HEK293 (cell line): ENCODE measurements at regions not wholly inside any gene's neighbourhood (a gene's known extent, or its start where the extent isn't known, plus 50 kb on each side); places are given as distances from the start of the nearest gene placed in this dataset.

Experiments
- CTCF ChIA-PET: fragments of 350-600 bp; formaldehyde crosslinking; extraction: SDS; loops from one replicate; lab custom pipeline; 2021; ENCODE audit warnings: antibody characterized with exemption; lab: Yijun Ruan, JAX
- POLR2A ChIA-PET: fragments of 300-600 bp; formaldehyde crosslinking; extraction: SDS; loops from one replicate; lab custom pipeline; 2020; ENCODE audit warnings: antibody characterized with exemption, inconsistent platforms; lab: Yijun Ruan, JAX
- H3K27ac ChIP-seq: fragments of 200-500 bp; sonication (Bioruptor generic); 2 replicates; pipeline ENCODE4 v1.5.1; 2014; ENCODE audit warnings: low read depth, low read length, control low read depth, inconsistent platforms; ENCODE audit errors: extremely low read depth
- H3K36me3 ChIP-seq, 2 experiments: fragments of 200-500 bp in 1 of 2; sonication (Bioruptor generic) in 1 of 2; 1 replicate in 1 of 2; 2 replicates in 1 of 2; pipeline ENCODE4 v1.5.1; 2014 to 2017; ENCODE audit warnings: inconsistent platforms in 2 of 2, low read length in 2 of 2; ENCODE audit not compliant: control insufficient read depth in 2 of 2, insufficient read depth in 1 of 2
- H3K4me1 ChIP-seq: fragments of 200-500 bp; sonication (Bioruptor generic); 2 replicates; pipeline ENCODE4 v1.5.1; 2014; ENCODE audit warnings: mild to moderate bottlenecking, low read length, inconsistent platforms; ENCODE audit not compliant: control insufficient read depth, insufficient read depth
- H3K4me3 ChIP-seq: 2 replicates; pipeline ENCODE4 v1.5.1; 2011; ENCODE audit warnings: low read depth, mild to moderate bottlenecking, control low read depth, low read length, moderate library complexity
- H3K9me3 ChIP-seq: fragments of 200-500 bp; sonication (Bioruptor generic); 2 replicates; pipeline ENCODE4 v1.5.1; 2014; ENCODE audit warnings: low read depth, low read length, inconsistent platforms; ENCODE audit not compliant: control insufficient read depth, insufficient read depth
- EGR2 ChIP-seq: fragments of 450-650 bp; formaldehyde crosslinking; IDR thresholded peaks from 2 replicates; pipeline ENCODE4 v1.5.1; 2016; ENCODE audit warnings: low read depth, missing biosample characterization, missing genetic modification characterization
- KLF1 ChIP-seq: fragments of 450-650 bp; formaldehyde crosslinking; IDR thresholded peaks from 2 replicates; pipeline ENCODE4 v1.5.1; 2016; ENCODE audit warnings: missing biosample characterization, missing genetic modification characterization
- KLF16 ChIP-seq: fragments of 450-650 bp; formaldehyde crosslinking; IDR thresholded peaks from 2 replicates; pipeline ENCODE4 v1.5.1; 2017; ENCODE audit warnings: missing biosample characterization, missing genetic modification characterization
- MYNN ChIP-seq: fragments of 450-650 bp; formaldehyde crosslinking; IDR thresholded peaks from 2 replicates; pipeline ENCODE4 v1.5.1; 2016; ENCODE audit warnings: missing biosample characterization, missing genetic modification characterization, borderline replicate concordance
- SCRT1 ChIP-seq: fragments of 450-650 bp; formaldehyde crosslinking; IDR thresholded peaks from 2 replicates; pipeline ENCODE4 v1.5.1; 2016; ENCODE audit warnings: missing biosample characterization, missing genetic modification characterization, borderline replicate concordance
- SCRT2 ChIP-seq: fragments of 450-650 bp; formaldehyde crosslinking; IDR thresholded peaks from 2 replicates; pipeline ENCODE4 v1.5.1; 2016; ENCODE audit warnings: missing biosample characterization, missing genetic modification characterization
- ZNF221 ChIP-seq: fragments of 450-650 bp; formaldehyde crosslinking; IDR thresholded peaks from 2 replicates; pipeline ENCODE4 v1.5.1; 2017; ENCODE audit warnings: missing biosample characterization, missing genetic modification characterization, borderline replicate concordance
- ZNF292 ChIP-seq: fragments of 450-650 bp; formaldehyde crosslinking; IDR thresholded peaks from 2 replicates; pipeline ENCODE4 v1.5.1; 2016; ENCODE audit warnings: low read depth, missing biosample characterization, missing genetic modification characterization, borderline replicate concordance
- ZNF311 ChIP-seq: fragments of 450-650 bp; formaldehyde crosslinking; IDR thresholded peaks from 2 replicates; pipeline ENCODE4 v1.5.1; 2017; ENCODE audit warnings: missing biosample characterization, missing genetic modification characterization, borderline replicate concordance
- ZNF501 ChIP-seq: fragments of 450-650 bp; formaldehyde crosslinking; IDR thresholded peaks from 2 replicates; pipeline ENCODE4 v1.5.1; 2016; ENCODE audit warnings: missing biosample characterization, missing genetic modification characterization
- ZNF521 ChIP-seq: fragments of 450-650 bp; formaldehyde crosslinking; IDR thresholded peaks from 2 replicates; pipeline ENCODE4 v1.5.1; 2017; ENCODE audit warnings: missing biosample characterization, mild to moderate bottlenecking, missing genetic modification characterization
- ZNF555 ChIP-seq: fragments of 450-650 bp; formaldehyde crosslinking; conservative IDR thresholded peaks from 2 replicates; pipeline ENCODE4 v1.5.1; 2017; ENCODE audit warnings: missing biosample characterization, mild to moderate bottlenecking, missing genetic modification characterization, inconsistent platforms
- ZNF629 ChIP-seq: fragments of 450-650 bp; formaldehyde crosslinking; IDR thresholded peaks from 2 replicates; pipeline ENCODE4 v1.5.1; 2017; ENCODE audit warnings: missing biosample characterization, missing genetic modification characterization
- TF ChIP-seq, protein P1 (sequence below): fragments of 450-650 bp; formaldehyde crosslinking; IDR thresholded peaks from 2 replicates; pipeline ENCODE4 v1.5.1; 2017; ENCODE audit warnings: missing biosample characterization, missing genetic modification characterization
- TF ChIP-seq, protein P2 (sequence below): fragments of 450-650 bp; IDR thresholded peaks from 2 replicates; pipeline ENCODE4 v1.5.1; 2018; ENCODE audit warnings: missing biosample characterization, mild to moderate bottlenecking, missing genetic modification characterization
- TF ChIP-seq, protein P3 (sequence below): fragments of 450-650 bp; formaldehyde crosslinking; IDR thresholded peaks from 2 replicates; pipeline ENCODE4 v1.5.1; 2016; ENCODE audit warnings: missing biosample characterization, missing genetic modification characterization
- TF ChIP-seq, protein P4 (sequence below): fragments of 450-650 bp; formaldehyde crosslinking; IDR thresholded peaks from 2 replicates; pipeline ENCODE4 v1.5.1; 2016; ENCODE audit warnings: missing biosample characterization, missing genetic modification characterization
- TF ChIP-seq, protein P5 (sequence below): fragments of 450-650 bp; IDR thresholded peaks from 2 replicates; pipeline ENCODE4 v1.5.1; 2018; ENCODE audit warnings: missing biosample characterization, missing genetic modification characterization
- TF ChIP-seq, protein P6 (sequence below): fragments of 450-650 bp; formaldehyde crosslinking; IDR thresholded peaks from 2 replicates; pipeline ENCODE4 v1.5.1; 2016; ENCODE audit warnings: missing biosample characterization, missing genetic modification characterization, borderline replicate concordance

DNA sequence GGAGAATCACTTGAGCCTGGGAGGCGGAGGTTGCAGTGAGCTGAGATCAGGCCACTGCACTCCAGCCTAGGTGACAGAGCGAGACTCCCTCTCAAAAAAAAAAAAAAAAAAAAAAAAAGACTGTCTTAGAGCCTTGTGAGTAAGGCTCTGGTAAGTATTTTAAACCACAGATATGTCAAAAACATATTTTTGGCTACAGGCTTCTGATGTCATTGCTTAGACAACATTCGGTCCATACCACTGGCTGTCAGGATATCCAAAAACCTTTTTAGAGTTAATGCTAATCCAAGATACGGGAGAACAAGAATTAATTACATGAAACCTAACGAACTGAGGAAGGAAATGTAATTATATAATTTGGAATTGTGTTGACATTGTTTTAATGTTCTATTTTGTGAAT, 999.5 kb upstream of the PABPC4L start (continued):
- TF ChIP-seq, protein P1, sequence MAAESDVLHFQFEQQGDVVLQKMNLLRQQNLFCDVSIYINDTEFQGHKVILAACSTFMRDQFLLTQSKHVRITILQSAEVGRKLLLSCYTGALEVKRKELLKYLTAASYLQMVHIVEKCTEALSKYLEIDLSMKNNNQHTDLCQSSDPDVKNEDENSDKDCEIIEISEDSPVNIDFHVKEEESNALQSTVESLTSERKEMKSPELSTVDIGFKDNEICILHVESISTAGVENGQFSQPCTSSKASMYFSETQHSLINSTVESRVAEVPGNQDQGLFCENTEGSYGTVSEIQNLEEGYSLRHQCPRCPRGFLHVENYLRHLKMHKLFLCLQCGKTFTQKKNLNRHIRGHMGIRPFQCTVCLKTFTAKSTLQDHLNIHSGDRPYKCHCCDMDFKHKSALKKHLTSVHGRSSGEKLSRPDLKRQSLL (tag by site-specific recombination), result no peak
- TF ChIP-seq, protein P2, sequence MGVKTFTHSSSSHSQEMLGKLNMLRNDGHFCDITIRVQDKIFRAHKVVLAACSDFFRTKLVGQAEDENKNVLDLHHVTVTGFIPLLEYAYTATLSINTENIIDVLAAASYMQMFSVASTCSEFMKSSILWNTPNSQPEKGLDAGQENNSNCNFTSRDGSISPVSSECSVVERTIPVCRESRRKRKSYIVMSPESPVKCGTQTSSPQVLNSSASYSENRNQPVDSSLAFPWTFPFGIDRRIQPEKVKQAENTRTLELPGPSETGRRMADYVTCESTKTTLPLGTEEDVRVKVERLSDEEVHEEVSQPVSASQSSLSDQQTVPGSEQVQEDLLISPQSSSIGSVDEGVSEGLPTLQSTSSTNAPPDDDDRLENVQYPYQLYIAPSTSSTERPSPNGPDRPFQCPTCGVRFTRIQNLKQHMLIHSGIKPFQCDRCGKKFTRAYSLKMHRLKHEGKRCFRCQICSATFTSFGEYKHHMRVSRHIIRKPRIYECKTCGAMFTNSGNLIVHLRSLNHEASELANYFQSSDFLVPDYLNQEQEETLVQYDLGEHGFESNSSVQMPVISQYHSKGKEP, result no peak

DNA sequence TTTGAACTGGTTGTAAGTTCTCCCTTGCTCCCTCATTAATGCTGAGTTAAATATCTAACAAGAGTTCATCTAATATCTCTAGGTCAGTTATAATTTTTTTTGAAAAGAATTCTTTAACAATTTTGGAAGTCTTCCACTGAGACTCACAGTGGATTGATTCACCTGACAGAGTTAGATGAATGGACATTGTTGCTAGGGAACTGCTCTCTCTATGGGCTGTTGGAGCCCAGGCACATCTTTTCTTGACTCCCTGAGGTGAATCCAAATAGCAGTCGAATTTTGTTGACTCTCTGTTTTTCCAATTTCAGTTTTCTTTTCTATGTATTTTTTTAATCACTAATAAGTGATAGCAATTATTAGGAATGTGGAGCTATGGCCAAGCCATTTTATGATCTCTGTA, 996.1 kb upstream of the PABPC4L start:
- no peak overlapping the region for H3K27ac ChIP-seq
- no peak overlapping the region for H3K4me3 ChIP-seq
- H3K36me3 ChIP-seq, result no peaks in the 10 kb centered on the region
- no peaks in the 10 kb centered on the region for H3K9me3 ChIP-seq
- no peaks in the 10 kb centered on the region for H3K4me1 ChIP-seq
- POLR2A ChIA-PET, result no interaction called here
- TF ChIP-seq, protein P3, sequence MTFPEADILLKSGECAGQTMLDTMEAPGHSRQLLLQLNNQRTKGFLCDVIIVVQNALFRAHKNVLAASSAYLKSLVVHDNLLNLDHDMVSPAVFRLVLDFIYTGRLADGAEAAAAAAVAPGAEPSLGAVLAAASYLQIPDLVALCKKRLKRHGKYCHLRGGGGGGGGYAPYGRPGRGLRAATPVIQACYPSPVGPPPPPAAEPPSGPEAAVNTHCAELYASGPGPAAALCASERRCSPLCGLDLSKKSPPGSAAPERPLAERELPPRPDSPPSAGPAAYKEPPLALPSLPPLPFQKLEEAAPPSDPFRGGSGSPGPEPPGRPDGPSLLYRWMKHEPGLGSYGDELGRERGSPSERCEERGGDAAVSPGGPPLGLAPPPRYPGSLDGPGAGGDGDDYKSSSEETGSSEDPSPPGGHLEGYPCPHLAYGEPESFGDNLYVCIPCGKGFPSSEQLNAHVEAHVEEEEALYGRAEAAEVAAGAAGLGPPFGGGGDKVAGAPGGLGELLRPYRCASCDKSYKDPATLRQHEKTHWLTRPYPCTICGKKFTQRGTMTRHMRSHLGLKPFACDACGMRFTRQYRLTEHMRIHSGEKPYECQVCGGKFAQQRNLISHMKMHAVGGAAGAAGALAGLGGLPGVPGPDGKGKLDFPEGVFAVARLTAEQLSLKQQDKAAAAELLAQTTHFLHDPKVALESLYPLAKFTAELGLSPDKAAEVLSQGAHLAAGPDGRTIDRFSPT (tag by site-specific recombination), result no peak
- TF ChIP-seq ZNF629 (tag by site-specific recombination) (no peak), ZNF311 (tag by site-specific recombination) (no peak), KLF1 (tag by site-specific recombination) (no peak), MYNN (tag by site-specific recombination) (no peak), SCRT1 (tag by site-specific recombination) (no peak), ZNF221 (tag by site-specific recombination) (no peak), EGR2 (tag by site-specific recombination) (no peak), ZNF521 (tag by site-specific recombination) (no peak)
- TF ChIP-seq, protein P4, sequence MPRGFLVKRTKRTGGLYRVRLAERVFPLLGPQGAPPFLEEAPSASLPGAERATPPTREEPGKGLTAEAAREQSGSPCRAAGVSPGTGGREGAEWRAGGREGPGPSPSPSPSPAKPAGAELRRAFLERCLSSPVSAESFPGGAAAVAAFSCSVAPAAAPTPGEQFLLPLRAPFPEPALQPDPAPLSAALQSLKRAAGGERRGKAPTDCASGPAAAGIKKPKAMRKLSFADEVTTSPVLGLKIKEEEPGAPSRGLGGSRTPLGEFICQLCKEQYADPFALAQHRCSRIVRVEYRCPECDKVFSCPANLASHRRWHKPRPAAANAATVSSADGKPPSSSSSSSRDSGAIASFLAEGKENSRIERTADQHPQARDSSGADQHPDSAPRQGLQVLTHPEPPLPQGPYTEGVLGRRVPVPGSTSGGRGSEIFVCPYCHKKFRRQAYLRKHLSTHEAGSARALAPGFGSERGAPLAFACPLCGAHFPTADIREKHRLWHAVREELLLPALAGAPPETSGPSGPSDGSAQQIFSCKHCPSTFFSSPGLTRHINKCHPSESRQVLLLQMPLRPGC, result no peak
- TF ChIP-seq, protein P5, sequence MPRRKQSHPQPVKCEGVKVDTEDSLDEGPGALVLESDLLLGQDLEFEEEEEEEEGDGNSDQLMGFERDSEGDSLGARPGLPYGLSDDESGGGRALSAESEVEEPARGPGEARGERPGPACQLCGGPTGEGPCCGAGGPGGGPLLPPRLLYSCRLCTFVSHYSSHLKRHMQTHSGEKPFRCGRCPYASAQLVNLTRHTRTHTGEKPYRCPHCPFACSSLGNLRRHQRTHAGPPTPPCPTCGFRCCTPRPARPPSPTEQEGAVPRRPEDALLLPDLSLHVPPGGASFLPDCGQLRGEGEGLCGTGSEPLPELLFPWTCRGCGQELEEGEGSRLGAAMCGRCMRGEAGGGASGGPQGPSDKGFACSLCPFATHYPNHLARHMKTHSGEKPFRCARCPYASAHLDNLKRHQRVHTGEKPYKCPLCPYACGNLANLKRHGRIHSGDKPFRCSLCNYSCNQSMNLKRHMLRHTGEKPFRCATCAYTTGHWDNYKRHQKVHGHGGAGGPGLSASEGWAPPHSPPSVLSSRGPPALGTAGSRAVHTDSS (tag by site-specific recombination), result no peak
- CTCF ChIA-PET, result no interaction called here

DNA sequence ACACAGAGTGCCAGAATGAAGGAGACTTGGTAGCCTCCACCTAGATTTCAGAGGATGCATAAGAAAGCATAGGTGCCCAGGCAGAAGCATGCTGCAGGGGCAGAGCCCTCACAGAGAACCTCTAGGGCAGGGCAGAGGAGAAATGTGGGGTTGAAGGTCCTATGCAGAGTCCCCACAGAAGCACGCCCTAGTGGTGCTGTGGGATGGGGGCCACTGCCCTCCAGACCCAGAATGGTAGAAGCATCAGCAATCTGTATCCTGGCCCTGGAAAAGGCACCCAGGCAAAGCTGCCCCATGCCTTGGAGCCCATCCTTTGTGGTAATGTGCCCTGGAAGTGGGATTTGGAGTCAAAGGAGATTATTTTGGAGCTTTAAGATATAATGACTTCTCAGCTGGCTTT, 992.9 kb upstream of the PABPC4L start:
- no peak overlapping the region for H3K27ac ChIP-seq
- H3K4me3 ChIP-seq, result no peak overlapping the region
- H3K4me1 ChIP-seq, result no peaks in the 10 kb centered on the region
- no peaks in the 10 kb centered on the region for H3K36me3 ChIP-seq
- ChIA-PET POLR2A (no interaction called here), CTCF (no interaction called here)
- H3K9me3 ChIP-seq, result no peaks in the 10 kb centered on the region
- TF ChIP-seq ZNF501 (no peak), SCRT2 (tag by site-specific recombination) (no peak), ZNF292 (tag by site-specific recombination) (no peak), ZNF555 (tag by site-specific recombination) (no peak), KLF16 (tag by site-specific recombination) (no peak)
- TF ChIP-seq, protein P6, sequence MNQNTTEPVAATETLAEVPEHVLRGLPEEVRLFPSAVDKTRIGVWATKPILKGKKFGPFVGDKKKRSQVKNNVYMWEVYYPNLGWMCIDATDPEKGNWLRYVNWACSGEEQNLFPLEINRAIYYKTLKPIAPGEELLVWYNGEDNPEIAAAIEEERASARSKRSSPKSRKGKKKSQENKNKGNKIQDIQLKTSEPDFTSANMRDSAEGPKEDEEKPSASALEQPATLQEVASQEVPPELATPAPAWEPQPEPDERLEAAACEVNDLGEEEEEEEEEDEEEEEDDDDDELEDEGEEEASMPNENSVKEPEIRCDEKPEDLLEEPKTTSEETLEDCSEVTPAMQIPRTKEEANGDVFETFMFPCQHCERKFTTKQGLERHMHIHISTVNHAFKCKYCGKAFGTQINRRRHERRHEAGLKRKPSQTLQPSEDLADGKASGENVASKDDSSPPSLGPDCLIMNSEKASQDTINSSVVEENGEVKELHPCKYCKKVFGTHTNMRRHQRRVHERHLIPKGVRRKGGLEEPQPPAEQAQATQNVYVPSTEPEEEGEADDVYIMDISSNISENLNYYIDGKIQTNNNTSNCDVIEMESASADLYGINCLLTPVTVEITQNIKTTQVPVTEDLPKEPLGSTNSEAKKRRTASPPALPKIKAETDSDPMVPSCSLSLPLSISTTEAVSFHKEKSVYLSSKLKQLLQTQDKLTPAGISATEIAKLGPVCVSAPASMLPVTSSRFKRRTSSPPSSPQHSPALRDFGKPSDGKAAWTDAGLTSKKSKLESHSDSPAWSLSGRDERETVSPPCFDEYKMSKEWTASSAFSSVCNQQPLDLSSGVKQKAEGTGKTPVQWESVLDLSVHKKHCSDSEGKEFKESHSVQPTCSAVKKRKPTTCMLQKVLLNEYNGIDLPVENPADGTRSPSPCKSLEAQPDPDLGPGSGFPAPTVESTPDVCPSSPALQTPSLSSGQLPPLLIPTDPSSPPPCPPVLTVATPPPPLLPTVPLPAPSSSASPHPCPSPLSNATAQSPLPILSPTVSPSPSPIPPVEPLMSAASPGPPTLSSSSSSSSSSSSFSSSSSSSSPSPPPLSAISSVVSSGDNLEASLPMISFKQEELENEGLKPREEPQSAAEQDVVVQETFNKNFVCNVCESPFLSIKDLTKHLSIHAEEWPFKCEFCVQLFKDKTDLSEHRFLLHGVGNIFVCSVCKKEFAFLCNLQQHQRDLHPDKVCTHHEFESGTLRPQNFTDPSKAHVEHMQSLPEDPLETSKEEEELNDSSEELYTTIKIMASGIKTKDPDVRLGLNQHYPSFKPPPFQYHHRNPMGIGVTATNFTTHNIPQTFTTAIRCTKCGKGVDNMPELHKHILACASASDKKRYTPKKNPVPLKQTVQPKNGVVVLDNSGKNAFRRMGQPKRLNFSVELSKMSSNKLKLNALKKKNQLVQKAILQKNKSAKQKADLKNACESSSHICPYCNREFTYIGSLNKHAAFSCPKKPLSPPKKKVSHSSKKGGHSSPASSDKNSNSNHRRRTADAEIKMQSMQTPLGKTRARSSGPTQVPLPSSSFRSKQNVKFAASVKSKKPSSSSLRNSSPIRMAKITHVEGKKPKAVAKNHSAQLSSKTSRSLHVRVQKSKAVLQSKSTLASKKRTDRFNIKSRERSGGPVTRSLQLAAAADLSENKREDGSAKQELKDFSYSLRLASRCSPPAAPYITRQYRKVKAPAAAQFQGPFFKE (tag by site-specific recombination), result no peak
